PC-3 (cell line): ENCODE measurements at regions not wholly inside any gene's neighbourhood (a gene's known extent, or its start where the extent isn't known, plus 50 kb on each side); places are given as distances from the start of the nearest gene placed in this dataset.

ENCODE experiments used
- ATAC-seq: fragments of 200-7000 bp; cut with Tn5 transposase; 2 replicates; pipeline ENCODE4 v1.9.1; 2020; ENCODE audit warnings: mild to moderate bottlenecking, moderate library complexity
- BruUV-seq: library from RNA; stranded (reverse); fragments of 400-500 nt; replicated peaks from 2 replicates; lab custom pipeline; 2021; lab: Mats Ljungman, UMichigan
- CTCF ChIA-PET: fragments of 300-600 bp; sonication (Branson Sonifier 250); formaldehyde crosslinking; loops from one replicate; lab custom pipeline; 2022; ENCODE audit warnings: antibody characterized with exemption; lab: Charles Lee
- POLR2A ChIA-PET: fragments of 300-600 bp; sonication (Branson Sonifier 250); formaldehyde crosslinking; loops from one replicate; lab custom pipeline; 2022; ENCODE audit warnings: antibody characterized with exemption; ENCODE audit not compliant: unreplicated experiment; lab: Charles Lee
- DNase-seq: peaks from one replicate; pipeline ENCODE4 v3.0.0-alpha.2; 2015
- H2AFZ ChIP-seq: fragments of 300-600 bp; sonication (generic); 2 replicates; pipeline ENCODE4 v1.6.0; 2016; ENCODE audit warnings: antibody characterized with exemption, low read length
- H3F3A ChIP-seq: fragments of 300-600 bp; sonication (generic); one replicate; pipeline ENCODE4 v1.6.0; 2017; ENCODE audit warnings: antibody characterized with exemption, low read length, control low read depth, mild to moderate bottlenecking; ENCODE audit not compliant: unreplicated experiment
- H3K27ac ChIP-seq: fragments of 300-600 bp; sonication (generic); 2 replicates; pipeline ENCODE4 v1.5.1; 2016; ENCODE audit warnings: mild to moderate bottlenecking, low read length
- H3K27me3 ChIP-seq: fragments of 300-600 bp; sonication (generic); 2 replicates; pipeline ENCODE4 v1.6.1; 2016; ENCODE audit warnings: low read length, mixed read lengths
- H3K36me3 ChIP-seq: fragments of 300-600 bp; sonication (generic); 2 replicates; pipeline ENCODE4 v1.6.1; 2016; ENCODE audit warnings: low read depth, mixed run types, low read length, mixed read lengths
- H3K4me1 ChIP-seq: fragments of 300-600 bp; sonication (generic); 2 replicates; pipeline ENCODE4 v1.5.1; 2016; ENCODE audit warnings: low read length; ENCODE audit not compliant: insufficient read depth
- H3K4me2 ChIP-seq: fragments of 300-600 bp; sonication (generic); 2 replicates; pipeline ENCODE4 v1.6.0; 2016; ENCODE audit warnings: low read length
- H3K4me3 ChIP-seq: fragments of 300-600 bp; sonication (generic); 2 replicates; pipeline ENCODE4 v1.5.1; 2016; ENCODE audit warnings: mild to moderate bottlenecking, low read length, mixed read lengths
- H3K79me2 ChIP-seq: fragments of 300-600 bp; sonication (generic); 2 replicates; pipeline ENCODE4 v1.6.1; 2017; ENCODE audit warnings: low read length, mixed read lengths
- H3K9ac ChIP-seq: fragments of 300-600 bp; sonication (generic); 2 replicates; pipeline ENCODE4 v1.6.0; 2016; ENCODE audit warnings: mild to moderate bottlenecking, low read length
- H3K9me2 ChIP-seq: fragments of 300-600 bp; sonication (generic); replicated peaks from 2 replicates; pipeline ENCODE4 v1.6.1; 2016; ENCODE audit warnings: mixed run types, low read length, mixed read lengths
- H3K9me3 ChIP-seq: fragments of 300-600 bp; sonication (generic); 2 replicates; pipeline ENCODE4 v1.6.1; 2016; ENCODE audit warnings: low read length, mixed read lengths
- H4K20me1 ChIP-seq: fragments of 300-600 bp; sonication (generic); 2 replicates; pipeline ENCODE4 v1.6.1; 2016; ENCODE audit warnings: low read length, mixed read lengths
- EZH2 ChIP-seq: fragments of 300-600 bp; sonication (generic); IDR thresholded peaks from one replicate; pipeline ENCODE4 v1.6.1; 2017; ENCODE audit warnings: antibody characterized with exemption, mild to moderate bottlenecking, low read length; ENCODE audit not compliant: unreplicated experiment
- EZH2phosphoT487 ChIP-seq: fragments of 300-600 bp; sonication (generic); IDR thresholded peaks from 2 replicates; pipeline ENCODE4 v1.6.1; 2018; ENCODE audit warnings: mild to moderate bottlenecking, antibody characterized with exemption, low read length, borderline replicate concordance
- intact Hi-C: fragments of 100-400 bp; cut with micrococcal nuclease; formaldehyde crosslinking; loops from 2 replicates; pipeline ENCODE4 v1.9.0; 2023
- TF ChIP-seq, protein P1 (sequence below): fragments of 300-600 bp; sonication (generic); conservative IDR thresholded peaks from 2 replicates; pipeline ENCODE4 v1.5.1; 2017; ENCODE audit warnings: antibody characterized with exemption, low read depth, mild to moderate bottlenecking, low read length

DNA sequence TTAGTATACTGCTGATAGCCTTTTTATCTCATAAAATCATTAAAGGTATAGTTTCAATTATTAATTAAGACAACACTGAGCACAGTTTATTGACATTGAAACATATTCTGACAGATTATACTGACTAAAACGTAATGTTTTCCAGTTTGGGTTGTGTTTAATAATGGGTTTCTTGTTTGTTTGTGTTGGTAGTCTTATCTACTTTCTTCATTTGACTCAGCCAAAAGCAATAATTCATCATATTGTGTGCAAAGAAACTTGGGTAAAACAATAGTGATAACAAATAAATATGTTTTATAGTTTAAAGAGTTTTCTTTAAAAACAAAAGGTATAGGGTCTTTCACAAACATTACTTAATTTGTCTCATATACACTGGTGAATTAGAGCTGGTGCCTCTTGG is 629.2 kb upstream of the AGTR1 start:
- H3K4me1 ChIP-seq, result no peaks in the 10 kb centered on the region
- H3K27ac ChIP-seq, result no peak overlapping the region
- no peaks in the 10 kb centered on the region for H3F3A ChIP-seq
- no peaks in the 10 kb centered on the region for H3K9me2 ChIP-seq
- H3K4me3 ChIP-seq, result no peak overlapping the region
- ChIA-PET CTCF (no interaction called here), POLR2A (no interaction called here)
- no peak overlapping the region for H2AFZ ChIP-seq
- no peaks in the 10 kb centered on the region for H3K36me3 ChIP-seq
- no peaks in the 10 kb centered on the region for H3K9me3 ChIP-seq
- intact Hi-C loops, result no loop called here
- H3K9ac ChIP-seq, result no peak overlapping the region
- no peak for TF ChIP-seq EZH2phosphoT487
- no peak for TF ChIP-seq EZH2
- TF ChIP-seq, protein P1, sequence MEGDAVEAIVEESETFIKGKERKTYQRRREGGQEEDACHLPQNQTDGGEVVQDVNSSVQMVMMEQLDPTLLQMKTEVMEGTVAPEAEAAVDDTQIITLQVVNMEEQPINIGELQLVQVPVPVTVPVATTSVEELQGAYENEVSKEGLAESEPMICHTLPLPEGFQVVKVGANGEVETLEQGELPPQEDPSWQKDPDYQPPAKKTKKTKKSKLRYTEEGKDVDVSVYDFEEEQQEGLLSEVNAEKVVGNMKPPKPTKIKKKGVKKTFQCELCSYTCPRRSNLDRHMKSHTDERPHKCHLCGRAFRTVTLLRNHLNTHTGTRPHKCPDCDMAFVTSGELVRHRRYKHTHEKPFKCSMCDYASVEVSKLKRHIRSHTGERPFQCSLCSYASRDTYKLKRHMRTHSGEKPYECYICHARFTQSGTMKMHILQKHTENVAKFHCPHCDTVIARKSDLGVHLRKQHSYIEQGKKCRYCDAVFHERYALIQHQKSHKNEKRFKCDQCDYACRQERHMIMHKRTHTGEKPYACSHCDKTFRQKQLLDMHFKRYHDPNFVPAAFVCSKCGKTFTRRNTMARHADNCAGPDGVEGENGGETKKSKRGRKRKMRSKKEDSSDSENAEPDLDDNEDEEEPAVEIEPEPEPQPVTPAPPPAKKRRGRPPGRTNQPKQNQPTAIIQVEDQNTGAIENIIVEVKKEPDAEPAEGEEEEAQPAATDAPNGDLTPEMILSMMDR, result no peak
- ATAC-seq (no peak), DNase-seq (no peak)
- no TSS peak for BruUV-seq
- H3K79me2 ChIP-seq, result no peaks in the 10 kb centered on the region
- no peaks in the 10 kb centered on the region for H4K20me1 ChIP-seq
- H3K4me2 ChIP-seq, result no peak overlapping the region
- H3K27me3 ChIP-seq, result 0 out of 2 replicates have a peak, but pooled peaks cover 4% of the 10 kb centered on the region

DNA sequence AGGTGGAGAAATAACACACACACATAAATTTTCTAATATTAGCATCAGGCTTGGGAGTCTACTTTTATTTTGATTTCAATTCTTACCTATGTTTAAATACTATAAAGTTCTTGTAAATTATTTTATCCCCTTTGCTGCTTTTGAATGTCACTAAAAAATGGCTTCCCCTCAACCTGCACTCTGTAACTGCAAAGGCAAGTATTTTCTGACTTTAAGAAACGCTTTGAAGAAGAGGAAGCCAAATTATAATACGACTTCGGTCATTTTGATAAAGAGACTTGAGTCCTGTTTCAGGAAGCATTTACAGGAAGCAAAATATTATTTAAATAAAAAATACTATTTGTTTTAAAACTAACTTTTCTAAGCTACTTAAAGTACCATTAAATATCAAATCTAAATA is 627.7 kb upstream of the AGTR1 start:
- no peaks in the 10 kb centered on the region for H3K9me2 ChIP-seq
- no peaks in the 10 kb centered on the region for H3K79me2 ChIP-seq
- ATAC-seq (no peak), DNase-seq (no peak)
- POLR2A ChIA-PET, result no interaction called here
- no peak overlapping the region for H3K4me3 ChIP-seq
- intact Hi-C loops, result loop anchor here (10.0 kb wide), 1 partner anchor 235 kb away; no protein-coding TSS in a partner anchor
- no peak overlapping the region for H2AFZ ChIP-seq
- no peak overlapping the region for H3K4me2 ChIP-seq
- no peaks in the 10 kb centered on the region for H3K9me3 ChIP-seq
- 0 out of 2 replicates have a peak, but pooled peaks cover 4% of the 10 kb centered on the region for H3K27me3 ChIP-seq
- no peak overlapping the region for H3K9ac ChIP-seq
- no peaks in the 10 kb centered on the region for H4K20me1 ChIP-seq
- H3K36me3 ChIP-seq, result no peaks in the 10 kb centered on the region
- TF ChIP-seq, protein P1, result no peak
- TF ChIP-seq EZH2, result no peak
- no peak for TF ChIP-seq EZH2phosphoT487
- no peak overlapping the region for H3K27ac ChIP-seq
- CTCF ChIA-PET, result no interaction called here
- BruUV-seq, result no TSS peak
- no peaks in the 10 kb centered on the region for H3F3A ChIP-seq
- no peaks in the 10 kb centered on the region for H3K4me1 ChIP-seq

DNA sequence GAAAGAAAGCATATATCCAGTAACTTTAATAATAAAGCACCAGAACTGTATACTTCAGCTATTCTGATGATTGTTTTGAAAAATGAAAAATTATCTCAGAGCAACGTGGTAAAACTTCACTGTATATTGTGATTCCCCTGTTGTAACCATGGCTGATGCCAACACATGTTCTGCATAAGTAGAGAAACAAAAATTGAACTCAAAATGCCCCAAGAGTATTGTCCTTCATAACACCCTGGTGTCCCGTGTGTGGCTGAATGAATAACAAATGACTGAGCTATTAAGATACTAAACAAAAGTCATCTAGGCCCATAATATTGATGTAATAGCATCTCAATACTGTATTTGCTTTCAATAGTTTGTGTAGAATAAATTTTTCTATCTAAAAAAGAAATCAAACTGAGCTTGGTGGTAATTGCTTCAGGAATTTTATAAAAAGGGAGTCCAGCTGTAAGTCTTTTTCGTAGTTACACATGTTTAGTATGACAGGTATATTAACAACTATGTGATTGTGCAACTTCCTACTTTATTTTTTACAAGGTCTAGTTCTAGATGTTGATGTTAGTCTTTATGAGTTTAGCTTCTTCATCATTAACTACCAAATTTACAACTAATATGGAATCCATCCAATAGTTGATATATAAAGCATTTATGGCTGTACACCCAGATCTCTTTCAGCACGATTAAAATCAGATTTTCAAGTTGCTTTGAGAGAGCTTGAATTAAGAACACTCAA is 623.8 kb upstream of the AGTR1 start:
- POLR2A ChIA-PET, result no interaction called here
- intact Hi-C loops, result loop anchor here (10.0 kb wide), 1 partner anchor 239 kb away; no protein-coding TSS in a partner anchor
- TF ChIP-seq EZH2 (no peak), EZH2phosphoT487 (no peak)
- TF ChIP-seq, protein P1, result no peak

More for the DNA sequence above, 623.8 kb upstream of the AGTR1 start:
- Histone ChIP-seq H3K36me3 (no peaks in the 10 kb centered on the region), H3K4me2 (no peak overlapping the region), H3K27me3 (no peaks in the 10 kb centered on the region), H3K4me1 (no peaks in the 10 kb centered on the region), H3K9me3 (no peaks in the 10 kb centered on the region), H3K9me2 (no peaks in the 10 kb centered on the region), H3K79me2 (no peaks in the 10 kb centered on the region), H4K20me1 (no peaks in the 10 kb centered on the region), H3K9ac (no peak overlapping the region), H3F3A (no peaks in the 10 kb centered on the region), H3K4me3 (no peak overlapping the region), H2AFZ (no peak overlapping the region), H3K27ac (no peak overlapping the region)
- ATAC-seq (no peak), DNase-seq (no peak)
- CTCF ChIA-PET, result no interaction called here
- BruUV-seq, result no TSS peak
